ENCODE measurements at regions not wholly inside any gene's neighbourhood (a gene's known extent, or its start where the extent isn't known, plus 50 kb on each side); places are given as distances from the start of the nearest gene placed in this dataset.
"Not testable (repeated sequence)": the region's sequence is repeated elsewhere in the genome, so short reads cannot be mapped to it uniquely, and the experiment has no call there.

DNA sequence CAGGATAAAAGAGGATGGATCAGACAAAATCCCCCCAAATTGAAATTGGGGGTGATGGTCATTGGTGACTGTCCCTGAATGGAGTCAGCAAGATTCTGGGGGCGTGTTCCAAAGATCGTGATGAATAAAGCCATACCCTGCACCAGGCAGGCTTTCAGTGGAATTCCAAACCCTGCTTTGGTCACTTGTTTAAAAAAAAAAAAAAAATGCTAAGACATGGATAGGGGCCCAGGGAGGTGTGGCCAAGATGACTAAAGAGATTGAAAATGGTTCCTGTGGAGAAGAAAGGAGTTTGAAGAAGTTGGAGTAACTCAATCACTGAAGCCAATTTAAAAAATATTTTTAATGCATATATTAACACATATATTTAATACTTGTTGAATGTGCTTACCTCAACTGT is 161.4 kb upstream of the KCNG1 start:
- no peak for DNase-seq

DNA sequence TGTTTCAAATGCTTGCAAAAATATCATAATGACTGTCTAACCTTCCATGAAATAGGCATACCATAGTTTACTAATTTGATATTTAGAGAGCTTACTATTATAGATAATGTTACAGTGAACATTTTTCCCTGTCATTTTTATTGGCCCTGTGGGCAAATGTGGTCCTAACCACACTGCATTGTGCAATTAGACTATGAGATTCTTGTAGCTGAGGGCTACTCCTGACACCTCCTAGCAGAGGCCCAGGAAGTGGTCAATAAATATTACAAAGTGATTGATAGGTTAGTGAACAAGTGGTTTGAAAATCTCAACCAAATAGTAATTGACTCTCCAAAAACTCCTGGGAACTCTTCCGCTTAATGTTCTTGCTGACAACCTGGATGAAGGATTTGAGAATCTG is 160.5 kb upstream of the KCNG1 start:
- DNase-seq, result no peak

DNA sequence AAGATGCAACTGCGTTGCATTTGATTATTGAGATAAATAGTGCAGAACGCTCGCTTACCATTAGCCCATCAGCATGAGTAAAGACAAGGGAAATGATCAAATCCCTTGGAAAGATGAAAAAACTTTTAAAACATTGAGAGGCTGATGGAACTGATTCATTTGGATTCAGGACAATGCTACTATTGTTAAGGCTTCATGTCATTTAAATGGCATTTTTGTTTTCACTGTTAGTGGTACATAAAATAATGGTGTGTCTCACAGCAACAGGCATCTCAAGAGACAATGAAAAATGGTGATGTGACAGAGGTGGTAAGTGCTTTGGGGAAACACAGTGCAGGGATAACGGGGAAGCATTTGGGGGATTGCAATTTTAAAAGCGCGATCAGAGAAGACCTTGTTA is 159.7 kb upstream of the KCNG1 start:
- no peak for DNase-seq

DNA sequence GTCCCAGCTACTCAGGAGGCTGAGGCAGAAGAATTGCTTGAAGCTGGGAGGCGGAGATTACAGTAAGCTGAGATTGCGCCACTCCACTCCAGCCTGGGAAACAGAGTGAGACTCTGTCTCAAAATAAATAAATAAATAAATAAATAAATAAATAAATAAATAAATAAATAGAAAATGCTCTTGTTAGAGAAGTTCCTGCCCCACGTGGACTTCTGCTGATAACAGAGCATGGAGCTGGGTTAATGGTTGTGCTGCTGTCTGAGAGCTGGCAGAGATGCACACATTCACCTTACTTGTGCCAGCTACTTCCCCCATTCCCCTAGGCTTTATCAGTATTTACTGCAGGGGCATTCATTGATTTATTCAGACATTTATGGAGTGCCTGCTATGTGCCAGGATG is 155.2 kb upstream of the KCNG1 start:
- DNase-seq, result no peak

DNA sequence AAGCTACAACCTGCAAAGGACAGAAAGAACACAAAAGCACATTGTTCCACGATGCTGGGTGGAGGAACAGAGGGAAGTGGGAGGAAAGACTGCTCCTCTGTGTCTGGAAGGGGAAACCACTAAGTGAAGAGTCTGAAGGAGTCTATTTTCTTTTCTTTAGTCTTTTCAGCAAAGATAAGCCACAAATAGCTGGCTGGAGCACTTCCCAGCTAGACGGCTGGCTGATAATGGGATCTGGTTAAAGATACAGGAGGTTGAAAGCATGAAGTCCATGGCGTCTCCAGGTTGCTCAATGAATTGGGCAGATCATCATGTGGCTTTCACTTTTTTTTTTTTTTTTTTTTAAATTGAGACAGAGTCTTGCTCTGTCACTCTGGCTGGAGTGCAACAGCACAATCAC is 154.0 kb upstream of the KCNG1 start:
- DNase-seq, result no peak

DNA sequence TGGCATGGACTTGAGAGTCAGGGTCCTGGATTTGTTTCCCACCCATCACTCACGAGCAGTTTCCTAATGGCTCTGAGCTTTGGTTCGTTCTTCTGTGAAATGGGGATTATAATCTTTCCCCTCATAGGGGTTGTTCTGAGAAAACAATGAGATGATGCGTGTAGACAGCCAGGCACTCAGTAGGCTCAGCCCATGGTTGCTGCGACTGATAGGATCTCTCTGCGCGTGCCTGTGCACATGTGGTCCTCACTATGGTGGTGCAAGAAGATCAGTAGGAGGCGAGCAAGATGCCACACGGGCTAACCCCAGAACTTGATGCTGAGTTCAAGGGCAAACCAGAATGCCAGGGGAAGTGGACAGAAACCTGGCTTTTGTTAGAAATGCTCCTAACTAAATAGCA is 153.5 kb upstream of the KCNG1 start:
- no peak for DNase-seq

DNA sequence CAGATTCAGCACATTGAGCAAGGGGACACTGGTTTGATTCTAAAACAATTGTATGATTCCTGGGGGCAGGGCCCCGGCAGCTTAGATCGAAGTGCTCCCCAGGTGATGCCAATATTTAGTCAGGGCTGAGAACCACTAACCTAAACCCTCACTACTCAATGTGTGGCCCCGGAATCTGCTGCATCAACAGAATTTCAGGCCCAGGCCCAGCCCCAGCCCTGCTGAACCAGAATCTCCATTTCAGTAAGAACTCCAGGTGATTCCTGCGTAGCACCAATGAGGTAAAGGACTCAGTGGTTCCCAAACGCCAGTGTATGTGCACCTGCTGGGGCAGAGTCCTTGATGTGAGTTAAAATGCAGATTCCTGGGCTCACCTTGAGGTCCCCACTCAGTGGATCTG is 152.8 kb upstream of the KCNG1 start:
- no peak for DNase-seq

DNA sequence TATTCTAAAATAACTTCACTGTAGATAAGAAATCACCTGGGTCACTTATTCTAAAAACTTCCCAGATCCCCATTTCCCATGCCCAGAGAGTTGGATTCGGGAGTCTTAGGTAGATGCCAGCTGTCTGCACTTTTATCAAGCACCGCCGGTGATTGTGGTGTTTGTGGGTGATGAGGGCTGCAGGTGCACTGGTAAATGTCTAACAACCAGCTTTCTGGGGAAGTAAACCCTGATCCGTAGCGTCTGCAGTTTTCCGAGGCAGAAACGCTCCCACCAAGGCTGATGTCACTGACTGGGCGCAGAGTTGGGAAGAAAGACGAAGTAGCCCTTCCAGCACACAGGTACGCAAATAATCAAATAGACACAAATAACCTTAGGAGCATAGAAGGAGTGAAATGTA is 152.2 kb upstream of the KCNG1 start:
- DNase-seq, result no peak

DNA sequence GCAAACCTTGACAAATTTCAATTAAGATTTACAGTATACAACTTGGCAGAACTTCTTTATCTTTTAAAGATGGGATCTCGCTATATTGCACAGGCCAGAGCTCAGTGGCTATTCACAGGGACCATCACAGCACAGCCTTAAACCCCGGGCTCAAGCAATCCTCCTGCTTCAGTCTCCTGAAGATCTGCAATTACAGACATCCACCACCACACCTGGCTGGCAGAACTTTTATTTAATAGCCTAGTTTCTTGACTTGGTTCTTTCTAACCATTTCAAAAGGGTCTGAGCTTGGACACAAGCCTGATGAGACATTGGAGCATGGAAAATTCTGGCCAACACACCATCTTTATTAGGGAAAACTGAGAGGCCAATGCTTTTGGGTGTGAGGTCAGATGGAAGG is 151.6 kb upstream of the KCNG1 start:
- DNase-seq, result no peak

DNA sequence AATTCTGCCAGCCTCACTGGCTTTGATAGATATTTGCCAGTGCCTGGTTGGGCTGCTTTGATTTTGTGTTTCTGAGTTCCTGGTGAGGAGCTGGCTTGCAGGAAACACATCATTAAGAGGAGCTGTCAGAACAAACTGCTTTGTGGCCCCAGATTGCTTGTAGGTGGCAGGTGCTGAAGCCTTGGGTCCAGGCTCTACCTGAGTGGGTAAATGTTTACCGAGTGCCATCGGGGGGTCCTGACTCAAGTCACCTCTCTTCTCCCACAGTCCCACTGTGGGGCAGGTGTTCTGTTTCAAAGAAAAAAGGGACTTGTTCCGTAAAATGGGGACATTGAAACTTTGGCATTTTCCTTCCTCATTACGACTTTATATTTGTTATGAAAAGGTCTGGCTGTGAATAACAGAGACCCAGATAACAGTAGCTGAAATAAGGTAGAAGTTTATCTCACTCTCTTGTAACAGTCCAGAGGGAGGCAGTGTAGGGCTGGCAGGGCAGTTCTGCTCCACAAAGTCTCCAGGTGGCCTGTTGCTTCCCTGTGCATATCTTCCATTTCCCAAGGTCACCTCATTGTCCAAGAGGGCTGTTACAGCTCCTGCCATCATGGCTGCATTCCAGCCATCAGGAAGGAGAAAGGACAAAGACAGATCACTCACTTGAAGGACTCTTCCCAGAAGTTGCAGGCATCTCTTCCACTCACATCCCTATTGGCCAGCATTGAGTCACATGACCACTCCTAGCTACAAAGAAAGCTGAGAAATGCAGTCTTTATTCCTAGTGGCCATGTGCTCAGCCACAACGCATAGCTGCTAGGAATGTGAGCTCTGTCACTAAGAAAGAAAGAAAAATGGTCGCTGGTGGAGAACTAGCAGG is 149.9 kb upstream of the KCNG1 start:
- no peak for DNase-seq

DNA sequence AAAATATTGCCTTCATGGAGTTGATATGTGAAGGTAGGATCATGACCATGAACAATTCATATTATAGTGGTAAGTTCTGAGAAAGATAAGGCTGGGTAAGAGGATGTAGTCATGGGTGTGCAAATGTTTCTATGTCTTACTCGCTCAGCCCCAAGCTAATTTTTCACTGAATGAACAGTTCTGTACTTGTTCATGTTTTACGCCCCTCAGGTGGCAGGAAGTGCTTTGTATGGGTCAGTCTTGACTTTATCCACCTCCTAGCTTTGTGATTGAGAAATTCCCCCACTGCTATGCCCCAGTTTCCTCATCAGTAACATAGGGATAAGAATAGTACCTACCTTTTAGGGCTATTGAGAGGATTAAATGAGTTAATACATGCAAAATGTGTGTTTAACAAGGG is 148.2 kb upstream of the KCNG1 start:
- no peak for DNase-seq

DNA sequence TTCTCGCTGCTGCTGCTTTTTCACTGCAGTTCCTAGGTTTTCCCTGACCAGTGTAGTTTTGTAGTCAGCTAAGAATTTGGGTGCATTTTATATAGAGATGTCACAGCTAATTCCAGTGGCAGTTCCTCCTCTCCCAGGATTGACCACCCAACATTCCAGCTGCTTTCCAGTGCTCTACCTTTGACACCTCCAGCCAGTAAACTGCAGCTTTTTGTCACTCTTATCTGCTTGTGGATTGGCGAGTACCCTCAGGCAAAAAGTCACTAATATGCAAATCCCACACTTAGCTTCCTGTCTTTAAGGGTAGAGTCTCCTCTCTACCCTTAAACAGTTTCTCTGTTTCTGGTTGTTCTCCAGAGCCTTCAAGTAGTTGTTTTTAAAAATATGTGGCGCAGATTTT is 146.9 kb upstream of the KCNG1 start:
- no peak for DNase-seq

DNA sequence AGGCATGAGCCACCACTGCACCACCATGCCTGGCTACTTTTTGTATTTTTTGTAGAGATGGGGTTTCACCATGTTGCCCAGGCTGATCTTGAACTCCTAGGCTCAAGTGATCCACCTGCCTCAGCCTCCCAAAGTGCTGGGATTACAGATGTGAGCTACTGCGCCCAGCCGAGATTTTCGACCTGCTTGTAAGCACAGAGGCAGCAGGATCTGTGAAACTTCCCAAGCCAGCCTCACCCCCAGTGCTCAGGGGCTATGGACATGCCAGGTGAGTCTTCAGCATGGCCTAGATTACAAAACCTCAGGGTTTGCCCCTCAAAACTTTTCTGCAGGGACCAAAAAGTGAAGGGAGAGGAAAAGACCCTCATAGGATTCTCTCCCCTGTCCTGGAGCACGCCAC is 145.0 kb upstream of the KCNG1 start:
- DNase-seq, result not testable (repeated sequence)

DNA sequence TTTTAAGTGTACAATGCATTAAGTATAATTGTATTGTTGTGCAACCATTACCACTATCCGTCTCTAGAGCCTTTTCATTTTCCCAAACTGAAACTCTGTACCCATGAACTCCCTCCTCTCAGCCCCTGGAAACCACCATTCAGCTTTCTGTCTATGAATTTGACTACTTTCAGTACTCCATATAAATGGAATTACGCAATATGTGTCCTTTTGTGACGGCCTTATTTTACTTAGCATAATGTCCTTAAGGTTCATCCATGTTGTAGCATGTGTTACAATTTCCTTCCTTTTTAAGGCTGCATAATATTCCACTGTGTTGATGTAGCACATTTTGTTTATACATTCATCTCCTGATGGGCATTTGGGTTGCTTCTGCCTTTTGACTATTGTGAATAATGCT is 143.6 kb upstream of the KCNG1 start:
- no peak for DNase-seq

DNA sequence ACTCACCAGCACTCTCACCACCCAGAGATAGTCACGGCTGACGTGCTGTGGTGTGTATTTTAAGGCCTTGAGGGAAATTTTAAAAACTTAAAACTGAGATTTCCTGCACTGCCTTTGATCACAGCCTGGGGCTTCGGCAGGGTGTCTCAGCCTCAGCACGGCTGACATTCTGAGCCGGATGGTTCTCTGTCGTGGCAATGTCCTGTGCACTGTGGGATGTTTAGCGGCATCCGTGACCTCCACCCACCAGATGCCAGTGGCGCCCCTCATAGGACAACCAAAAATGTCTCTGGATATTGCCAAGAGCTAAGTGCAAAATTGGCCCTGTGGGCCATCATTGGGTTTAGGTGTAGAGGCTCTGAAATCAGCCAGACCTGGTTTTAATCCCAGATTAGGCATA is 142.2 kb upstream of the KCNG1 start:
- no peak for DNase-seq

DNA sequence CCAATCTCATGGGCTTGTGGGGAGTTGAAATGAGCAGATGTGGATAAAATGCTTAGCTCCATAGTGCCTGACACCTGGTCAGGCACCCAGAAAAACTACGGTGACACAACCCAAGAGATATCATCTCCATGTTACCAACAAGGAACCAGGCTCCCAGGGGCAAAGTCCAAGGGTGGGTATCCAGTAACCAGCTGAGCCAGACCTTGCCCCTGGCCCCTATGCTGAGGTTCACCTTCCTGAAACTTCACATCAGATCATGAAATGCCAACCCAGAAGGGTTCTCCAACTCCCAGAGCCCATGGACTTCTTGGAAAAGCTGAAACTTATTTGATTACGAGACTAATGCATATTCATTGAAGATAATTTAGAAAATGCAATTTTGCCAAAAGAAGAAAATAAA is 141.8 kb upstream of the KCNG1 start:
- no peak for DNase-seq

DNA sequence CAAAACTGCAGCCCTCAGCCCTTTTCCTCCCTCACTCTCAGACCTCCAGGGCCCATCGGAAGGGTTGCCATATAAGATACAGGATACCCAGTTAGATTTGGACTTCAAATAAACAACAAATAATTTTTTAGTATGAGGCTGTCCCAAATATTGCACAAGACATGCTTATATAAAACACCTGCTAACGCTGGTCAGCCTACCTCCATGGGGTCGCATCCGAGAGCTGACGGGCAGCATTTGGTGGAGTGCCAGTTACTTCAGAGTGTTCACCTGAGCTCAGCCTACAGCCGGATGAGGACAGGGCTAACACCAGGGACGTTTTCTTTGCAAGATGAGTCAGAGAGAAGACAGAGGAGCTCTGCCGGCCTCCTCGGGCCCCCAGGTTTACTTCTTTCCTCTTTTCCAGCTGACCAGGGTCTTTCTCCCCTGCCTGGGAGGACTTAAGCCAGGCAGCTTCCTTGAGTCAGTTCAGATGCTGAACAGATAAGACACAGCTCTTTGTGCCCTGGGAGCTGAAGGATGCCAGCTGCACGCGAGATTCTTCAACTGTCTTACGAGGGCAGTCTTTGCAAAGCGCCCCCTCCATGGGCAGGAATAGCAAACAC is 141.2 kb upstream of the KCNG1 start:
- DNase-seq, result no peak

DNA sequence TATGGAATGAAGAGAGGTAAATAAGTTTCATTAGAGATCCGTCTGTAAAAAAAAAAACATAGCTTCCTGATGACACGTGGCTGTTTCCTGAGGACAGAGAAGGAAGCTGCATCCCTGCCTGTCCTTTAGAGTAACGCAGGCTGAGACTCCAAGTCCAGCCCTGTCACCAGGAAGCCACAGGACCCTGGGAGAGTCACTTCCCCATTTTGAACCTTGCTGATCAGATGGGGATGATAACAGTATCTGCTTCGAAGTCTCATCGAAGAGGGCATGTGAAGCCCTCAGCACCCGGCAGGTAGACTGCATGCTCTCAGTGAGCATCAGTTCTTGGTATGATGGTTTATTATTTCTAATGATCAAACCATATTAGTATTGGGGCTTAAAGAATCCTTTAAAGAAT is 139.1 kb upstream of the KCNG1 start:
- DNase-seq, result no peak

DNA sequence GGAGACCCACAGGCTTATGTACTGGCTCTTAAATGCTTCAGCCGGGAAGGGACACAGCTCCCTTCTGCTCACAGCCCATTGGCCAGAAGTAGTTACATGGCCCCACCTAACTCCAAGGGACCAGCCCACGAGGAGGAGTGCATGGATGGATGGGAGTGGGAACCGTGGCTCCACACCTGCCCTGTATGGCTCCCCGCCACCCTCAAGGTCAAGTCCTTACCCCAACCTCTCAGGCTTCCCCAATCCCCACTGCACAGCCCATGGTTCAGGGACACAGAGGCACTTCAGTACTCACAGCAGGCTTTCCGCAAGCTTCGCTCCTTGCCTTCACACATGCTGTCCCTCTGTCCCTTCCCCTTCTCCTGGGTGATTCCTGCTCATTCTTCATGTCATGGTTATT is 137.9 kb upstream of the KCNG1 start:
- no peak for DNase-seq

DNA sequence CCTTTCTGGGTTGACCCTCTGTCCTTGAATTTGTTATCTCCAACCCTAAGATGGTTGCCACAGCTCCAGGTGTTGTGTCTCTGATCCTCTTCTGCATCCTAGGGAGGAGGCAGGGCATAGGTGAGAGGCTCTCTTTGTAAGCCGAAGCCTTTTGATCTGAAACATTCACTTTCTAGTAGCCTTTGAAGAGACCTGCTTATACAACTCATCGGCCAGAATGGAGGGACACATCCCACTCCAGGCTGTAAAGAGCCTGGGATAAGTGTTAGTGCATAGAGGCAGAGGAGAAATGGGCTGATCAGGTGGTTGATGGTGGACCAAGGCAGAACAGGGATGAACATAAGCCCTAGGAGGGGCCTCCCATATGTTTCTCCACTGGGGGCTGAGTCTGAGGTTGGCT is 137.1 kb upstream of the KCNG1 start:
- no peak for DNase-seq

DNA sequence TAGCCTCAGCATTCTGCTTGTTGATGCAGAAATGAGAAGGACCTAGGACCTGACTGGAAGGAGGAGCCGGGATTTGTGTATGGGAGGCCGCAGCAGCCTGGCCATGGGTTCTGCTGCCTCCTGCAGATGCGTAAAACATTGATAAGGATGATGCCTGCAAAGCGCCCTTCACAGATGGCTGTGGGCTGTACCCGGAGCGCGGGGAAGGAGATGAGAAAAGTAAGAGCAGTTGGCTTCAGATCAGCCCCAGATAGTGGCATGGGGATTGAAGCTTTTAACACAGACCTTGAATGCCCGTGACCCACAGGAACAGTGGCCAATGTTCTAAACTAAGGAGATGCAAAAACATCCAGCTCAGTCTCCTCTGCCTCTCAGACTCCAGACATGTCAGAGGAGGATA is 136.4 kb upstream of the KCNG1 start:
- no peak for DNase-seq

DNA sequence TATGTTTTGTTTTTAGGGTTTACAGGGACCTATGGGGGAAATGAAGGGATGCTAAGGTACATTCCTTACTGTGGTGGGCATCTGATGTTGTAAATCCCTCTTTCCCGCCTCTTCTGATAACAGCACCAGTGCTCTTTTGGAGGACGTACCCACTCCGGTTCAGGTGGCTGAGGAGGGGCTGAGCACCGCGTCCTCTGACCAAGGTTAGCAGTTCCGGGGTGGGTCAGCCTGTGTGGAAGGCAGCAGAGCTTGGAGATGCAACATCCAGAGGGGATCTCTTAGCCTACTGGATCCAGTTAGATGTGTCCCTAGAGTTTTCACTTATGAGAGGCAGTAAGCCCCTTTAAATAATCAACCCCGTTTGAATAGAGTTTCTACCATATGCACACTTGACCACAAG is 135.3 kb upstream of the KCNG1 start:
- no peak for DNase-seq

DNA sequence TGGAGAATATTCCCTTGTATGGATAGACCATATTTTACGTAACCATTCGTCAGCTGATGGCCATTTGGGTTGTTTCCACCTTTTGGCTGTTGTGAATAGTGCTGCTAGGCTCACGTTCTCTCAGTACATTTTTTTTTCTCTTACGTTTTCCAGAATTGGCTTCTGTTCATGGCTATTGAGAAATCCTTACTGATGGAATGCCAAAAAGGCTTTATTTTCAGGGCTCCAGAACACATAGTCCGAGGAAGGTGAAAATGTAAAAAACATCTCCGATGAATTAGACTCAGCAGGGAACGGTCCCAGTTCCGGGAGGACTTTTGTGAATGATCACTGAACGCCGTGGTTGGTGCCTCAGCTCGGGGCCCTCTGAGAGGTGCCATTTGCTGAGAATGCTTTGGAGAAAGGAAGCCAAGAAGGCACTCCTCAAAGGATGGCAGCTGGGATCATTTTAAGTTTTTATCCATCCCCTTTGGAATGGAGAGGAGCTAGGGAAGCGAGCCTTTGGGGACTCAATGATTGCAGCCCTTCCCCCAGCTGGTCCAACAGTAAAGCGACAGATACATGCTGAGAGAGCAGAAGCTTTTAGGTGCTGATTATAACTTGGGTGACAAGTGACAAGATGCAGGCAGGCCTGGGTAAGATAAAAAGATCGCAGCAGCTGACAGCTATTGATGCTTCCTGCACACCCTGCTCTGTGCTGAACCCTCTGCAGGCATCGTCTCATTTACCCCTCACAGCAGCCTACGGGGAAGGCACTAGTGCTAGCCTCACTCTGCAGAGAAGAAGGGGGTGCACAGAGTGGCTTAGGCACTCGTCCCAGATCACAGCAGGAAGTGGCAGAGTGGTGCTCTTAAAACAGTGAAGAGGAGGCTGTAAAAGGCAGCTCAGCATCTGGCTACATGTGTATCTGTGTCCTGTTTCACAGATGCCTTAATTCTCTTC is 133.4 kb upstream of the KCNG1 start:
- DNase-seq, result no peak

All from SHP77 (cell line).